HepG2 (cell line): ENCODE measurements at regions not wholly inside any gene's neighbourhood (a gene's known extent, or its start where the extent isn't known, plus 50 kb on each side); places are given as distances from the start of the nearest gene placed in this dataset.

Experiments used
- ATAC-seq: fragments of 200-7000 bp; cut with Tn5 transposase; 3 replicates; pipeline ENCODE4 v1.9.1; 2020; ENCODE audit warnings: mild to moderate bottlenecking, moderate library complexity
- BruUV-seq: library from RNA; stranded (reverse); fragments of 400-500 nt; replicated peaks from 2 replicates; lab custom pipeline; 2021; lab: Mats Ljungman, UMichigan
- CTCF ChIA-PET: fragments of 300-600 bp; formaldehyde crosslinking; extraction: SDS; loops from one replicate; lab custom pipeline; 2021; ENCODE audit warnings: low total read pairs, inconsistent platforms, low intra/inter-chr PET ratio; lab: Yijun Ruan, JAX
- POLR2A ChIA-PET: fragments of 350-600 bp; sonication (Branson Sonifier 250); formaldehyde crosslinking; loops from one replicate; lab custom pipeline; 2020; ENCODE audit warnings: antibody characterized with exemption, inconsistent platforms; lab: Yijun Ruan, JAX
- DNase-seq: peaks from one replicate; pipeline ENCODE4 v3.0.0-alpha.2; 2015; ENCODE audit warnings: low spot score
- FAIRE-seq: peaks from 3 replicates; lab custom pipeline; 2011; peaks lifted over from hg19 to GRCh38; lab: Jason Lieb, UNC
- H2AFZ ChIP-seq: one replicate; pipeline ENCODE4 v1.6.1; 2011; ENCODE audit warnings: low read length, inconsistent platforms
- H3K27ac ChIP-seq: fragments of 300-600 bp; 3 replicates; pipeline ENCODE4 v1.8.0; 2011; ENCODE audit warnings: mixed run types, mild to moderate bottlenecking, mixed read lengths, low read length, inconsistent platforms; ENCODE audit not compliant: insufficient read depth; ENCODE audit errors: extremely low read length
- H3K27me3 ChIP-seq, 2 experiments: fragments of 200-600 bp in 1 of 2; 2 replicates in 1 of 2; 3 replicates in 1 of 2; pipeline versions ENCODE4 v1.6.0 to v1.8.0; 2011; ENCODE audit warnings: low read length in 2 of 2, mild to moderate bottlenecking in 2 of 2, moderate library complexity in 2 of 2, inconsistent platforms in 1 of 2; ENCODE audit not compliant: insufficient read depth in 2 of 2, control insufficient read depth in 1 of 2
- H3K36me3 ChIP-seq, 2 experiments: fragments of 200-600 bp in 1 of 2; replicated peaks in 1 of 2; 2 replicates in 1 of 2; 3 replicates in 1 of 2; pipeline versions ENCODE4 v1.5.1 to v1.8.0; 2011; ENCODE audit warnings: low read length in 2 of 2, inconsistent platforms in 1 of 2; ENCODE audit not compliant: insufficient read depth in 2 of 2, control insufficient read depth in 1 of 2
- H3K4me1 ChIP-seq: 2 replicates; pipeline ENCODE4 v1.5.1; 2012; ENCODE audit warnings: low read length, inconsistent platforms; ENCODE audit not compliant: insufficient read depth
- H3K4me2 ChIP-seq: 2 replicates; pipeline ENCODE4 v1.6.0; 2011; ENCODE audit warnings: low read depth, low read length, inconsistent platforms
- H3K4me3 ChIP-seq, 3 experiments: fragments of 200-600 bp in 1 of 3; sonication (generic), shearing (Covaris generic) in 1 of 3; replicated peaks in 1 of 3; 2 replicates each; pipeline ENCODE4 v1.5.1; 2011 to 2016; ENCODE audit warnings: low read length in 3 of 3, inconsistent platforms in 2 of 3, low read depth in 2 of 3, mild to moderate bottlenecking in 2 of 3, control low read depth in 1 of 3, mixed read lengths in 1 of 3; ENCODE audit not compliant: insufficient read depth in 1 of 3
- H3K79me2 ChIP-seq: one replicate; pipeline ENCODE4 v1.6.1; 2011; ENCODE audit warnings: low read length, inconsistent platforms; ENCODE audit not compliant: insufficient read depth
- H3K9ac ChIP-seq: 2 replicates; pipeline ENCODE4 v1.6.0; 2011; ENCODE audit warnings: mild to moderate bottlenecking, low read depth, low read length, inconsistent platforms; ENCODE audit not compliant: insufficient read depth
- H3K9me3 ChIP-seq: 2 replicates; pipeline ENCODE4 v1.5.1; 2012; ENCODE audit warnings: mild to moderate bottlenecking, low read length
- H4K20me1 ChIP-seq: 2 replicates; pipeline ENCODE4 v1.6.0; 2011; ENCODE audit warnings: inconsistent platforms, mild to moderate bottlenecking, low read length, moderate library complexity; ENCODE audit not compliant: insufficient read depth
- ARID5B ChIP-seq: IDR thresholded peaks from 2 replicates; pipeline ENCODE4 v1.4.0; 2020; ENCODE audit warnings: mild to moderate bottlenecking, missing genetic modification reagents
- ARNT2 ChIP-seq: sonication (generic); formaldehyde crosslinking; IDR thresholded peaks from 2 replicates; pipeline ENCODE4 v1.8.0; 2022; ENCODE audit warnings: mild to moderate bottlenecking, low read depth, missing genetic modification reagents, moderate library complexity
- ETS1 ChIP-seq: sonication (generic); formaldehyde crosslinking; IDR thresholded peaks from 2 replicates; pipeline ENCODE4 v1.4.0; 2020; ENCODE audit warnings: missing genetic modification reagents
- GATAD2A ChIP-seq: IDR thresholded peaks from 2 replicates; pipeline ENCODE4 v1.6.1; 2016
- HBP1 ChIP-seq: IDR thresholded peaks from 2 replicates; pipeline ENCODE4 v1.6.1; 2016; ENCODE audit warnings: low read depth, control low read depth
- HHEX ChIP-seq: IDR thresholded peaks from 2 replicates; pipeline ENCODE4 v1.6.1; 2016; ENCODE audit warnings: control low read depth
- KAT2B ChIP-seq: fragments of 150-350 bp; IDR thresholded peaks from 2 replicates; pipeline ENCODE4 v1.6.1; 2014; ENCODE audit warnings: low read depth, low read length, borderline replicate concordance
- KLF16 ChIP-seq, 2 experiments: sonication (generic) in 1 of 2; formaldehyde crosslinking in 1 of 2; IDR thresholded peaks; 2 replicates each; pipeline versions ENCODE4 v1.6.1 to v1.8.0; 2016 to 2023; ENCODE audit warnings: missing genetic modification reagents in 2 of 2, missing compliant biosample characterization in 1 of 2
- NONO ChIP-seq, 2 experiments: fragments of 450-650 bp in 1 of 2; sonication (generic) in 1 of 2; formaldehyde crosslinking in 1 of 2; IDR thresholded peaks in 1 of 2; conservative IDR thresholded peaks in 1 of 2; 2 replicates each; pipeline versions ENCODE4 v1.6.1 to v1.8.0; 2017 to 2022; ENCODE audit warnings: mild to moderate bottlenecking in 1 of 2, missing genetic modification reagents in 1 of 2, moderate library complexity in 1 of 2
- NR3C1 ChIP-seq: sonication (generic); formaldehyde crosslinking; IDR thresholded peaks from 2 replicates; pipeline ENCODE4 v1.4.0; 2020; ENCODE audit warnings: missing genetic modification reagents
- RFX1 ChIP-seq: fragments of 450-650 bp; IDR thresholded peaks from 2 replicates; pipeline ENCODE4 v1.6.1; 2017
- SPEN ChIP-seq: sonication (generic); formaldehyde crosslinking; IDR thresholded peaks from 2 replicates; pipeline ENCODE4 v1.5.1; 2020; ENCODE audit warnings: low read depth, mild to moderate bottlenecking, missing genetic modification reagents
- TRIM22 ChIP-seq: fragments of 450-650 bp; IDR thresholded peaks from 2 replicates; pipeline ENCODE4 v1.6.1; 2017
- ZBTB21 ChIP-seq: sonication (generic); formaldehyde crosslinking; IDR thresholded peaks from 2 replicates; pipeline ENCODE4 v1.4.0; 2020; ENCODE audit warnings: missing genetic modification reagents
- ZBTB7A ChIP-seq: sonication (generic); formaldehyde crosslinking; IDR thresholded peaks from 2 replicates; pipeline ENCODE4 v1.8.0; 2022; ENCODE audit warnings: mild to moderate bottlenecking, missing genetic modification reagents
- ZNF256 ChIP-seq: sonication (generic); formaldehyde crosslinking; conservative IDR thresholded peaks from 2 replicates; pipeline ENCODE4 v1.4.0; 2020; ENCODE audit warnings: missing genetic modification reagents
- ZNF263 ChIP-seq: sonication (generic); formaldehyde crosslinking; IDR thresholded peaks from 2 replicates; pipeline ENCODE4 v1.4.0; 2020; ENCODE audit warnings: missing genetic modification reagents
- ZNF431 ChIP-seq: sonication (generic); formaldehyde crosslinking; IDR thresholded peaks from 2 replicates; pipeline ENCODE4 v1.9.0; 2022; ENCODE audit warnings: missing genetic modification reagents, low read depth, mild to moderate bottlenecking, borderline replicate concordance
- ZNF749 ChIP-seq: sonication (generic); formaldehyde crosslinking; IDR thresholded peaks from 2 replicates; pipeline ENCODE4 v1.8.0; 2022; ENCODE audit warnings: mild to moderate bottlenecking, missing genetic modification reagents, moderate library complexity, borderline replicate concordance
- WGBS: methylation state at CpG from one replicate; pipeline ENCODE4 v1.1.6; 2017; ENCODE audit warnings: low lambda C conversion rate; 5-methylcytosine and 5-hydroxymethylcytosine counted together
- in situ Hi-C: cut with HindIII; loops from 2 replicates; pipeline ENCODE4 v1.10.0; 2017; ENCODE audit warnings: low pct_unique_long_range_greater_than_20kb; ENCODE audit not compliant: extremely low pct_ligation_motif_present
- intact Hi-C: fragments of 100-400 bp; cut with micrococcal nuclease; formaldehyde crosslinking; loops from one replicate; pipeline ENCODE4 v1.10.0; 2022; ENCODE audit not compliant: unreplicated experiment

- ChIA-PET POLR2A (no interaction called here), CTCF (no interaction called here)
- FAIRE-seq (no peak), ATAC-seq (no peak), DNase-seq (no peak)
- intact Hi-C loops, result no loop called here
- H4K20me1 ChIP-seq, result no peaks in the 10 kb centered on the region
- no peak overlapping the region for H3K9ac ChIP-seq
- in situ Hi-C loops, result no loop called here
- no peaks in the 10 kb centered on the region for H3K36me3 ChIP-seq
- no peak overlapping the region for H3K27ac ChIP-seq
- 0% methylated on average over 2 of the region's 2 CpGs for WGBS
- no peak overlapping the region for H3K4me3 ChIP-seq
- BruUV-seq, result no TSS peak
- H3K27me3 ChIP-seq, result no peaks in the 10 kb centered on the region
- no peak overlapping the region for H3K4me2 ChIP-seq
- TF ChIP-seq ARID5B (CRISPR knock-in tag), result no peak
- TF ChIP-seq NONO (IDR thresholded peaks at IDR 0.05), result no peak
- TF ChIP-seq NONO (CRISPR knock-in tag; conservative IDR thresholded peaks at IDR 0.05), result no peak
- TF ChIP-seq NR3C1 (CRISPR knock-in tag), result no peak
- TF ChIP-seq ZNF431 (CRISPR knock-in tag), result no peak
- TF ChIP-seq ZNF263 (CRISPR knock-in tag), result no peak
- no peak for TF ChIP-seq RFX1
- no peak for TF ChIP-seq ETS1 (CRISPR knock-in tag)
- TF ChIP-seq HBP1 (CRISPR knock-in tag), result no peak
- TF ChIP-seq ZBTB7A (CRISPR knock-in tag), result no peak
- no peak for TF ChIP-seq ZNF749
- TF ChIP-seq GATAD2A, result no peak
- TF ChIP-seq TRIM22, result no peak
- no peak for TF ChIP-seq ARNT2 (CRISPR knock-in tag)
- no peak for TF ChIP-seq KAT2B
- TF ChIP-seq KLF16 (CRISPR knock-in tag; IDR thresholded peaks at IDR 0.05), result no peak
- no peak for TF ChIP-seq HHEX (CRISPR knock-in tag)
- TF ChIP-seq ZBTB21 (CRISPR knock-in tag), result no peak
- no peak for TF ChIP-seq ZNF256 (CRISPR knock-in tag)
- TF ChIP-seq SPEN, result no peak
- H3K79me2 ChIP-seq, result no peaks in the 10 kb centered on the region
- no peak overlapping the region for H2AFZ ChIP-seq
- H3K9me3 ChIP-seq, result no peaks in the 10 kb centered on the region
- no peaks in the 10 kb centered on the region for H3K4me1 ChIP-seq
These were observed 458.6 kb downstream of the TENT5A start for GRCh38 chr6:81293896-81294295.
